Activated CD8-positive, alpha-beta memory T cell treated with anti-CD3 and anti-CD28 coated beads, Interleukin-2, amount 50 U/mL, for 4 hours (primary cell): ENCODE measurements at regions not wholly inside any gene's neighbourhood (a gene's known extent, or its start where the extent isn't known, plus 50 kb on each side); places are given as distances from the start of the nearest gene placed in this dataset.
"Not testable (repeated sequence)": the region's sequence is repeated elsewhere in the genome, so short reads cannot be mapped to it uniquely, and the experiment has no call there.

Source experiments
- DNase-seq: peaks from one replicate; pipeline ENCODE4 v3.0.0-alpha.2; 2020

GRCh38 chr6:163893609-163894189 lies 479.2 kb downstream of the QKI start:
- no peak for DNase-seq

GRCh38 chr6:163892824-163893561 lies 478.5 kb downstream of the QKI start:
- DNase-seq, result no peak

- no peak for DNase-seq
These were observed 475.5 kb downstream of the QKI start for GRCh38 chr6:163889904-163890514.

- DNase-seq, result no peak
These were observed 473.7 kb downstream of the QKI start for GRCh38 chr6:163888030-163888819.

GRCh38 chr6:163886428-163886827 lies 471.9 kb downstream of the QKI start:
- no peak for DNase-seq

GRCh38 chr6:163883984-163884383 lies 469.5 kb downstream of the QKI start:
- DNase-seq, result no peak

- DNase-seq, result no peak
These were observed 464.2 kb downstream of the QKI start for GRCh38 chr6:163878698-163879097.

- no peak for DNase-seq
These were observed 463.5 kb downstream of the QKI start for GRCh38 chr6:163877877-163878639.

GRCh38 chr6:163876391-163876790 lies 461.9 kb downstream of the QKI start:
- DNase-seq, result no peak

GRCh38 chr6:163874784-163875183 lies 460.3 kb downstream of the QKI start:
- DNase-seq, result no peak

- DNase-seq, result no peak
These were observed 457.8 kb downstream of the QKI start for GRCh38 chr6:163872335-163872734.

- no peak for DNase-seq
These were observed 457.1 kb downstream of the QKI start for GRCh38 chr6:163871616-163872015.

- DNase-seq, result no peak
These were observed 453.2 kb downstream of the QKI start for GRCh38 chr6:163867518-163868292.

GRCh38 chr6:163866192-163866591 lies 451.7 kb downstream of the QKI start:
- no peak for DNase-seq

GRCh38 chr6:163863565-163863964 lies 449.0 kb downstream of the QKI start:
- DNase-seq, result no peak

- no peak for DNase-seq
These were observed 448.2 kb downstream of the QKI start for GRCh38 chr6:163862701-163863100.

- DNase-seq, result no peak
These were observed 447.1 kb downstream of the QKI start for GRCh38 chr6:163861627-163862026.

- no peak for DNase-seq
These were observed 446.0 kb downstream of the QKI start for GRCh38 chr6:163860287-163861081.

GRCh38 chr6:163858870-163859269 lies 444.4 kb downstream of the QKI start:
- not testable (repeated sequence) for DNase-seq

GRCh38 chr6:163857421-163857820 lies 442.9 kb downstream of the QKI start:
- DNase-seq, result no peak

- no peak for DNase-seq
These were observed 436.4 kb downstream of the QKI start for GRCh38 chr6:163850874-163851273.
